MCF 10A (cell line): ENCODE measurements at regions not wholly inside any gene's neighbourhood (a gene's known extent, or its start where the extent isn't known, plus 50 kb on each side); places are given as distances from the start of the nearest gene placed in this dataset.

Experiments used
- BruUV-seq: library from RNA; stranded (reverse); fragments of 400-500 nt; replicated peaks from 2 replicates; lab custom pipeline; 2021; lab: Mats Ljungman, UMichigan
- CTCF ChIA-PET: fragments of 300-600 bp; sonication (Branson Sonifier 250); formaldehyde crosslinking; extraction: SDS; loops from one replicate; lab custom pipeline; 2021; ENCODE audit warnings: antibody characterized with exemption, inconsistent platforms; lab: Yijun Ruan, JAX
- POLR2A ChIA-PET: fragments of 300-600, 350-650 bp; sonication (Branson Sonifier 250); formaldehyde crosslinking; extraction: SDS; loops from one replicate; lab custom pipeline; 2020; ENCODE audit warnings: antibody characterized with exemption, inconsistent platforms; lab: Yijun Ruan, JAX
- DNase-seq: peaks from one replicate; pipeline ENCODE4 v3.0.0-alpha.2; 2018; ENCODE audit not compliant: unreplicated experiment
- H3K27ac Mint-ChIP-seq: one replicate; pipeline ENCODE4 v1.8.0; 2022; ENCODE audit warnings: mild to moderate bottlenecking, low read depth, mixed read lengths; ENCODE audit not compliant: unreplicated experiment
- H3K27me3 Mint-ChIP-seq: one replicate; pipeline ENCODE4 v1.8.0; 2022; ENCODE audit warnings: mixed read lengths; ENCODE audit not compliant: insufficient read depth, unreplicated experiment
- H3K36me3 Mint-ChIP-seq: one replicate; pipeline ENCODE4 v1.8.0; 2022; ENCODE audit warnings: mild to moderate bottlenecking, moderate library complexity, mixed read lengths; ENCODE audit not compliant: insufficient read depth, unreplicated experiment
- H3K4me1 Mint-ChIP-seq: one replicate; pipeline ENCODE4 v1.8.0; 2022; ENCODE audit warnings: mixed read lengths; ENCODE audit not compliant: insufficient read depth, unreplicated experiment
- H3K4me3 Mint-ChIP-seq: one replicate; pipeline ENCODE4 v1.8.0; 2022; ENCODE audit warnings: mild to moderate bottlenecking, moderate library complexity, mixed read lengths; ENCODE audit not compliant: unreplicated experiment
- H3K9me3 Mint-ChIP-seq: one replicate; pipeline ENCODE4 v1.8.0; 2022; ENCODE audit warnings: mixed read lengths; ENCODE audit not compliant: unreplicated experiment
- intact Hi-C: fragments of 100-400 bp; cut with micrococcal nuclease; formaldehyde crosslinking; loops from 2 replicates; pipeline ENCODE4 v1.14.1; 2022
- TF ChIP-seq, protein P1 (sequence below): fragments of 200-600 bp; IDR thresholded peaks from one replicate; pipeline ENCODE4 v1.8.0; 2022; ENCODE audit warnings: antibody characterized with exemption, mild to moderate bottlenecking; ENCODE audit not compliant: unreplicated experiment

DNA sequence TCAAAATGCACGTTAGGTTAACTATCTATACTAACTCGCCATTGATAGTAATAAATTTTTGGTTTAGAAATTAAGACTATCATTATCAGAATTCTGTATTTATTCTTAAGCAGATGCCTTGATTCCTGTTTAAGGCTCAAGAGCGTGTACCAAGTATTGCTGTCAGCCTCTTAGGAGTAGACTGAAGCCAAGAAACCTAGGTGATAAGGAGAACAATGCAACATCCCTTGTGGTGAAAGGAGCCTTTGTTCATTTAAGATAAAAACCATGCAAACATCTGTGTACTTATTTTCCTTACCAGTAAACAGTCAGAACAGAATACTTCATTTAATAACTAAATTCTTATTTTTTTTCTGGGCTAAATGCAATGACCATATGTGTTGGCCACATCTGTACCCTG, 109.4 kb upstream of the NOVA1 start:
- no peaks in the 10 kb centered on the region for H3K4me1 Mint-ChIP-seq
- intact Hi-C loops = no loop called here
- ChIA-PET POLR2A (no interaction called here), CTCF (no interaction called here)
- H3K27ac Mint-ChIP-seq = no peak overlapping the region
- H3K27me3 Mint-ChIP-seq = no peaks in the 10 kb centered on the region
- H3K4me3 Mint-ChIP-seq = no peak overlapping the region
- H3K36me3 Mint-ChIP-seq = no peaks in the 10 kb centered on the region
- BruUV-seq = no TSS peak
- H3K9me3 Mint-ChIP-seq = no peaks in the 10 kb centered on the region
- TF ChIP-seq, protein P1, sequence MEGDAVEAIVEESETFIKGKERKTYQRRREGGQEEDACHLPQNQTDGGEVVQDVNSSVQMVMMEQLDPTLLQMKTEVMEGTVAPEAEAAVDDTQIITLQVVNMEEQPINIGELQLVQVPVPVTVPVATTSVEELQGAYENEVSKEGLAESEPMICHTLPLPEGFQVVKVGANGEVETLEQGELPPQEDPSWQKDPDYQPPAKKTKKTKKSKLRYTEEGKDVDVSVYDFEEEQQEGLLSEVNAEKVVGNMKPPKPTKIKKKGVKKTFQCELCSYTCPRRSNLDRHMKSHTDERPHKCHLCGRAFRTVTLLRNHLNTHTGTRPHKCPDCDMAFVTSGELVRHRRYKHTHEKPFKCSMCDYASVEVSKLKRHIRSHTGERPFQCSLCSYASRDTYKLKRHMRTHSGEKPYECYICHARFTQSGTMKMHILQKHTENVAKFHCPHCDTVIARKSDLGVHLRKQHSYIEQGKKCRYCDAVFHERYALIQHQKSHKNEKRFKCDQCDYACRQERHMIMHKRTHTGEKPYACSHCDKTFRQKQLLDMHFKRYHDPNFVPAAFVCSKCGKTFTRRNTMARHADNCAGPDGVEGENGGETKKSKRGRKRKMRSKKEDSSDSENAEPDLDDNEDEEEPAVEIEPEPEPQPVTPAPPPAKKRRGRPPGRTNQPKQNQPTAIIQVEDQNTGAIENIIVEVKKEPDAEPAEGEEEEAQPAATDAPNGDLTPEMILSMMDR = no peak
- DNase-seq = no peak

- no peaks in the 10 kb centered on the region for H3K9me3 Mint-ChIP-seq
- BruUV-seq = no TSS peak
- DNase-seq = no peak
- ChIA-PET CTCF (no interaction called here), POLR2A (no interaction called here)
- no peak overlapping the region for H3K4me3 Mint-ChIP-seq
- no peaks in the 10 kb centered on the region for H3K27me3 Mint-ChIP-seq
- H3K27ac Mint-ChIP-seq = no peak overlapping the region
- intact Hi-C loops = no loop called here
- TF ChIP-seq, protein P1 = no peak
- H3K36me3 Mint-ChIP-seq = no peaks in the 10 kb centered on the region
- H3K4me1 Mint-ChIP-seq = no peaks in the 10 kb centered on the region
Observed at GRCh38 chr14:26709019-26709418, 111.2 kb upstream of the NOVA1 start.

DNA sequence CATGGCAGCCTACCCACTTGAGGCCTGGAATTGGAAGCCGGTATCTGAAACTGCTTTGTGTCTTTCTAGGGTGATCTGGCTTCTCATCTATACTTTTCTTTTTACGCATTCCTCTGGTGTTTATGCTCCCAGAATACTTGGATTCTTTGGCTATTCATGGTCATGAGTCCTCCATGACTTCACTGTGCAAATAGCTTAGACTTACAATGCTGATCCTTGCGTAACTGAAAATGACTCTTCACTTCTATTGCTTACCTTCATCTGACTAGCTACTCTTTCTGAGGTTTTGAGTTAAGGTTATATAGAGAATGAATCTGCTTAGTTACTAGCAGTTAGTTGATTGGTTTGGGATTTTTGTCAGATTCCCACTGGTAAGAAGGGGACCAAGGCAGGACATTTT, 121.7 kb upstream of the NOVA1 start:
- no peaks in the 10 kb centered on the region for H3K27me3 Mint-ChIP-seq
- no peak for DNase-seq
- TF ChIP-seq, protein P1 = no peak
- no peaks in the 10 kb centered on the region for H3K36me3 Mint-ChIP-seq
- ChIA-PET POLR2A (no interaction called here), CTCF (interaction anchor here (0.8 kb wide), 1 partner anchor 12 kb away, joined by 3 read pairs; no protein-coding TSS in a partner anchor)
- H3K4me3 Mint-ChIP-seq = no peak overlapping the region
- H3K4me1 Mint-ChIP-seq = no peaks in the 10 kb centered on the region
- no peak overlapping the region for H3K27ac Mint-ChIP-seq
- H3K9me3 Mint-ChIP-seq = peaks cover 7% of the 10 kb centered on the region
- BruUV-seq = no TSS peak
- intact Hi-C loops = no loop called here

- no peaks in the 10 kb centered on the region for H3K9me3 Mint-ChIP-seq
- no peak overlapping the region for H3K4me3 Mint-ChIP-seq
- no peak for DNase-seq
- no peaks in the 10 kb centered on the region for H3K27me3 Mint-ChIP-seq
- TF ChIP-seq, protein P1 = no peak
- H3K4me1 Mint-ChIP-seq = no peaks in the 10 kb centered on the region
- no TSS peak for BruUV-seq
- no peaks in the 10 kb centered on the region for H3K36me3 Mint-ChIP-seq
- ChIA-PET POLR2A (no interaction called here), CTCF (no interaction called here)
- no peak overlapping the region for H3K27ac Mint-ChIP-seq
- intact Hi-C loops = no loop called here
Observed at GRCh38 chr14:26722258-26722657, 124.4 kb upstream of the NOVA1 start.
